Globus pallidus (tissue), 1 donor: ENCODE measurements at regions not wholly inside any gene's neighbourhood (a gene's known extent, or its start where the extent isn't known, plus 50 kb on each side); places are given as distances from the start of the nearest gene placed in this dataset.

Experiments
- DNase-seq: peaks from one replicate; pipeline ENCODE4 v3.0.0-alpha.2; 2015; ENCODE audit warnings: low spot score

- DNase-seq: no peak
These were observed 253.1 kb downstream of the FAT3 start for GRCh38 chr11:92477686-92478085.

- no peak for DNase-seq
These were observed 255.9 kb downstream of the FAT3 start for GRCh38 chr11:92480499-92480898.

GRCh38 chr11:92482492-92483060, 258.0 kb downstream of the FAT3 start:
- DNase-seq: no peak

GRCh38 chr11:92484570-92484969, 260.0 kb downstream of the FAT3 start:
- no peak for DNase-seq

GRCh38 chr11:92489826-92490399, 265.3 kb downstream of the FAT3 start:
- DNase-seq: no peak

GRCh38 chr11:92492372-92492771, 267.8 kb downstream of the FAT3 start:
- no peak for DNase-seq

GRCh38 chr11:92495107-92495793, 270.6 kb downstream of the FAT3 start:
- no peak for DNase-seq

GRCh38 chr11:92500453-92500852, 275.8 kb downstream of the FAT3 start:
- DNase-seq: no peak

- no peak for DNase-seq
These were observed 276.6 kb downstream of the FAT3 start for GRCh38 chr11:92501066-92501739.

GRCh38 chr11:92504004-92504403, 279.4 kb downstream of the FAT3 start:
- no peak for DNase-seq

GRCh38 chr11:92504534-92504933, 279.9 kb downstream of the FAT3 start:
- DNase-seq: no peak

GRCh38 chr11:92505689-92506088, 281.1 kb downstream of the FAT3 start:
- DNase-seq: no peak

GRCh38 chr11:92506809-92507336, 282.3 kb downstream of the FAT3 start:
- no peak for DNase-seq

- no peak for DNase-seq
These were observed 286.0 kb downstream of the FAT3 start for GRCh38 chr11:92510591-92510990.

GRCh38 chr11:92511522-92512203, 287.0 kb downstream of the FAT3 start:
- DNase-seq: no peak

GRCh38 chr11:92512204-92512569, 287.6 kb downstream of the FAT3 start:
- no peak for DNase-seq

- no peak for DNase-seq
These were observed 299.0 kb downstream of the FAT3 start for GRCh38 chr11:92523611-92524010.

- no peak for DNase-seq
These were observed 299.9 kb downstream of the FAT3 start for GRCh38 chr11:92524542-92524941.

GRCh38 chr11:92527467-92527866, 302.8 kb downstream of the FAT3 start:
- no peak for DNase-seq

- DNase-seq: no peak
These were observed 303.4 kb downstream of the FAT3 start for GRCh38 chr11:92528001-92528400.

GRCh38 chr11:92531065-92531739, 306.6 kb downstream of the FAT3 start:
- no peak for DNase-seq
